IMR-90 (cell line): ENCODE measurements at regions not wholly inside any gene's neighbourhood (a gene's known extent, or its start where the extent isn't known, plus 50 kb on each side); places are given as distances from the start of the nearest gene placed in this dataset.

Experiments
- ATAC-seq: fragments of 200-7000 bp; cut with Tn5 transposase; 2 replicates; pipeline ENCODE4 v1.9.1; 2020; ENCODE audit warnings: low read depth, mild to moderate bottlenecking, moderate library complexity
- BruUV-seq: library from RNA; stranded (reverse); fragments of 400-500 nt; replicated peaks from 2 replicates; lab custom pipeline; 2021; lab: Mats Ljungman, UMichigan
- CTCF ChIA-PET: fragments of 300-600 bp; formaldehyde crosslinking; extraction: SDS; loops from one replicate; lab custom pipeline; 2021; ENCODE audit warnings: antibody characterized with exemption; lab: Yijun Ruan, JAX
- POLR2A ChIA-PET: fragments of 300-600 bp; sonication (Branson Sonifier 250); formaldehyde crosslinking; loops from one replicate; lab custom pipeline; 2022; ENCODE audit warnings: antibody characterized with exemption; ENCODE audit not compliant: unreplicated experiment; lab: Charles Lee
- DNase-seq: peaks from one replicate; pipeline ENCODE4 v3.0.0; 2013
- H2AFZ ChIP-seq: replicated peaks from 2 replicates; pipeline ENCODE3; 2013; ENCODE audit warnings: low read length, mild to moderate bottlenecking; ENCODE audit not compliant: poor library complexity
- H2AK5ac ChIP-seq: 2 replicates; pipeline ENCODE4 v1.6.1; 2013; ENCODE audit warnings: low read depth, low read length, inconsistent platforms
- H2AK9ac ChIP-seq: replicated peaks from 2 replicates; pipeline ENCODE3; 2013; ENCODE audit warnings: mild to moderate bottlenecking, low read depth, low read length, moderate library complexity; ENCODE audit not compliant: poor library complexity
- H2BK120ac ChIP-seq: 2 replicates; pipeline ENCODE4 v1.6.1; 2013; ENCODE audit warnings: low read depth, low read length, inconsistent platforms
- H2BK15ac ChIP-seq: 3 replicates; pipeline ENCODE4 v1.6.1; 2013; ENCODE audit warnings: low read depth, low read length, inconsistent platforms
- H2BK20ac ChIP-seq: 2 replicates; pipeline ENCODE4 v1.6.1; 2013; ENCODE audit warnings: low read depth, mild to moderate bottlenecking, inconsistent platforms, low read length, moderate library complexity
- H2BK5ac ChIP-seq: 2 replicates; pipeline ENCODE4 v1.6.1; 2013; ENCODE audit warnings: mild to moderate bottlenecking, low read depth, low read length, inconsistent platforms; ENCODE audit not compliant: poor library complexity, severe bottlenecking
- H3K14ac ChIP-seq: replicated peaks from 2 replicates; pipeline ENCODE4 v1.6.1; 2013; ENCODE audit warnings: low read depth, low read length, inconsistent platforms
- H3K18ac ChIP-seq: 2 replicates; pipeline ENCODE4 v1.6.1; 2013; ENCODE audit warnings: low read depth, low read length, control low read depth
- H3K23ac ChIP-seq: 2 replicates; pipeline ENCODE4 v1.6.1; 2013; ENCODE audit warnings: low read depth, low read length, inconsistent platforms
- H3K27ac ChIP-seq: 2 replicates; pipeline ENCODE4 v1.5.1; 2013; ENCODE audit warnings: mild to moderate bottlenecking, control low read depth, low read length; ENCODE audit not compliant: insufficient read depth
- H3K27me3 ChIP-seq: 2 replicates; pipeline ENCODE4 v1.6.1; 2013; ENCODE audit warnings: low read length; ENCODE audit not compliant: control insufficient read depth, insufficient read depth
- H3K36me3 ChIP-seq: 2 replicates; pipeline ENCODE4 v1.6.1; 2013; ENCODE audit warnings: low read length, mixed read lengths; ENCODE audit not compliant: control insufficient read depth, insufficient read depth
- H3K4ac ChIP-seq: 2 replicates; pipeline ENCODE4 v1.6.1; 2013; ENCODE audit warnings: low read depth, low read length, inconsistent platforms
- H3K4me1 ChIP-seq: 2 replicates; pipeline ENCODE4 v1.6.1; 2013; ENCODE audit warnings: low read length, mixed read lengths; ENCODE audit not compliant: control insufficient read depth, insufficient read depth
- H3K4me2 ChIP-seq: 2 replicates; pipeline ENCODE4 v1.6.1; 2013; ENCODE audit warnings: low read depth, mild to moderate bottlenecking, control low read depth, low read length, moderate library complexity
- H3K4me3 ChIP-seq: 2 replicates; pipeline ENCODE4 v1.5.1; 2013; ENCODE audit warnings: low read depth, mild to moderate bottlenecking, control low read depth, low read length, moderate library complexity; ENCODE audit not compliant: insufficient read depth
- H3K56ac ChIP-seq: 2 replicates; pipeline ENCODE4 v1.6.1; 2013; ENCODE audit warnings: low read length, inconsistent platforms; ENCODE audit not compliant: insufficient read depth; ENCODE audit errors: extremely low read depth
- H3K79me1 ChIP-seq, 2 experiments: 2 replicates each; pipeline ENCODE4 v1.6.1; 2013; ENCODE audit warnings: low read length in 2 of 2, inconsistent platforms in 1 of 2, low read depth in 1 of 2
- H3K9ac ChIP-seq: 2 replicates; pipeline ENCODE4 v1.6.1; 2013; ENCODE audit warnings: low read depth, low read length, control low read depth
- H3K9me1 ChIP-seq: 2 replicates; pipeline ENCODE4 v1.6.1; 2013; ENCODE audit warnings: low read length, inconsistent platforms; ENCODE audit not compliant: insufficient read depth
- H3K9me3 ChIP-seq: 2 replicates; pipeline ENCODE4 v1.6.1; 2013; ENCODE audit warnings: low read length; ENCODE audit not compliant: control insufficient read depth, insufficient read depth
- H4K20me1 ChIP-seq: 2 replicates; pipeline ENCODE4 v1.6.1; 2013; ENCODE audit warnings: low read length, inconsistent platforms; ENCODE audit not compliant: insufficient read depth
- H4K5ac ChIP-seq: 2 replicates; pipeline ENCODE4 v1.6.1; 2013; ENCODE audit warnings: mild to moderate bottlenecking, low read depth, low read length, control low read depth
- H4K8ac ChIP-seq, 2 experiments: 2 replicates each; pipeline ENCODE4 v1.6.1; 2013; ENCODE audit warnings: low read depth in 2 of 2, low read length in 2 of 2, control low read depth in 1 of 2, inconsistent platforms in 1 of 2
- H4K91ac ChIP-seq: 2 replicates; pipeline ENCODE4 v1.6.1; 2013; ENCODE audit warnings: low read depth, low read length, inconsistent platforms; ENCODE audit not compliant: insufficient read depth
- BHLHE40 ChIP-seq: fragments of 150-350 bp; IDR thresholded peaks from 2 replicates; pipeline ENCODE4 v1.6.1; 2016; ENCODE audit warnings: mild to moderate bottlenecking, low read depth, low read length
- CEBPB ChIP-seq: IDR thresholded peaks from 2 replicates; pipeline ENCODE4 v1.6.1; 2012; ENCODE audit warnings: low read depth, low read length, improper control_type of control experiment
- CHD1 ChIP-seq: IDR thresholded peaks from 2 replicates; pipeline ENCODE4 v1.6.1; 2012; ENCODE audit warnings: low read depth, low read length, improper control_type of control experiment
- CTCF ChIP-seq: conservative IDR thresholded peaks from 2 replicates; pipeline ENCODE4 v1.5.1; 2012; ENCODE audit warnings: mild to moderate bottlenecking, low read depth, low read length, improper control_type of control experiment
- FOS ChIP-seq: fragments of 150-350 bp; IDR thresholded peaks from 2 replicates; pipeline ENCODE4 v1.6.1; 2016; ENCODE audit warnings: low read depth, low read length
- MAFK ChIP-seq: IDR thresholded peaks from 2 replicates; pipeline ENCODE4 v1.6.1; 2012; ENCODE audit warnings: low read depth, low read length, improper control_type of control experiment
- MAZ ChIP-seq: IDR thresholded peaks from 2 replicates; pipeline ENCODE4 v1.6.1; 2012; ENCODE audit warnings: low read depth, mild to moderate bottlenecking, low read length, improper control_type of control experiment, moderate library complexity, borderline replicate concordance
- RAD21 ChIP-seq: IDR thresholded peaks from 2 replicates; pipeline ENCODE4 v1.6.1; 2012; ENCODE audit warnings: low read length, improper control_type of control experiment
- RFX5 ChIP-seq: IDR thresholded peaks from 2 replicates; pipeline ENCODE4 v1.8.0; 2012; ENCODE audit warnings: low read depth, mild to moderate bottlenecking, low read length, moderate library complexity
- SMC3 ChIP-seq: fragments of 150-350 bp; IDR thresholded peaks from 2 replicates; pipeline ENCODE4 v1.6.1; 2016; ENCODE audit warnings: low read depth, mild to moderate bottlenecking, antibody characterized with exemption, low read length, moderate library complexity
- USF2 ChIP-seq: fragments of 150-350 bp; IDR thresholded peaks from 2 replicates; pipeline ENCODE4 v1.6.1; 2017; ENCODE audit warnings: mild to moderate bottlenecking, antibody characterized with exemption, low read length, low read depth
- WGBS, 2 experiments: methylation state at CpG; one replicate each; pipeline versions ENCODE4 v1.1.5 to v1.1.7; 2013; ENCODE audit warnings: missing lambda C conversion rate in 2 of 2; ENCODE audit not compliant: insufficient read length in 1 of 2; ENCODE audit errors: extremely low coverage in 2 of 2; 5-methylcytosine and 5-hydroxymethylcytosine counted together
- dilution Hi-C: fragments of 300-500 bp; cut with HindIII; formaldehyde crosslinking; loops from one replicate; pipeline ENCODE4 v1.14.3; 2018; ENCODE audit warnings: low sequenced_read_pairs; ENCODE audit not compliant: unreplicated experiment
- in situ Hi-C: fragments of 300-500 bp; cut with MboI; formaldehyde crosslinking; loops from 3 replicates; pipeline ENCODE4 v1.14.3; 2019; ENCODE audit warnings: low sequenced_read_pairs, inconsistent platforms, mixed read lengths
- intact Hi-C: fragments of 100-400 bp; cut with micrococcal nuclease; formaldehyde crosslinking; loops from 2 replicates; pipeline ENCODE4 v1.10.0; 2022

GRCh38 chr3:59680919-59681318 lies 631.1 kb upstream of the CFAP20DC start:
- ChIA-PET CTCF (no interaction called here), POLR2A (no interaction called here)
- dilution Hi-C loops, result no loop called here

More at GRCh38 chr3:59680919-59681318, 631.1 kb upstream of the CFAP20DC start:
- Histone ChIP-seq H3K36me3 (no peaks in the 10 kb centered on the region), H3K56ac (no peak overlapping the region), H3K27me3 (peaks cover 2% of the 10 kb centered on the region), H3K27ac (no peak overlapping the region), H3K23ac (no peak overlapping the region), H3K9me3 (no peaks in the 10 kb centered on the region), H2BK5ac (no peak overlapping the region), H2BK20ac (no peak overlapping the region), H3K4me1 (no peaks in the 10 kb centered on the region), H3K18ac (no peak overlapping the region), H3K14ac (no peak overlapping the region), H3K79me1 (no peaks in the 10 kb centered on the region), H3K4me3 (no peak overlapping the region), H3K4me2 (no peak overlapping the region), H3K9ac (no peak overlapping the region), H4K20me1 (no peaks in the 10 kb centered on the region), H3K4ac (no peak overlapping the region), H3K9me1 (no peaks in the 10 kb centered on the region), H2AK9ac (no peak overlapping the region), H2AK5ac (no peak overlapping the region), H2BK120ac (no peak overlapping the region), H2AFZ (no peak overlapping the region), H2BK15ac (no peak overlapping the region), H4K5ac (no peak overlapping the region), H4K8ac (no peak overlapping the region), H4K91ac (no peak overlapping the region)
- no peak for ATAC-seq
- in situ Hi-C loops (no loop called here), intact Hi-C loops (no loop called here)
- DNase-seq, result no peak
- no TSS peak for BruUV-seq
- WGBS, 2 experiments, result 81% methylated on average over 4 of the region's 6 CpGs; no CpG with 5 or more reads in 1 of the 2 experiments
- TF ChIP-seq MAZ (no peak), RAD21 (no peak), SMC3 (no peak), MAFK (no peak), FOS (no peak), BHLHE40 (no peak), CEBPB (no peak), CTCF (no peak), USF2 (no peak), CHD1 (no peak), RFX5 (no peak)
